Neural progenitor cell (in vitro differentiated cells): ENCODE measurements at regions not wholly inside any gene's neighbourhood (a gene's known extent, or its start where the extent isn't known, plus 50 kb on each side); places are given as distances from the start of the nearest gene placed in this dataset.

ENCODE experiments used
- DNase-seq: peaks from one replicate; pipeline ENCODE4 v3.0.0-alpha.2; 2016; ENCODE audit warnings: low spot score
- H2AFZ ChIP-seq: fragments of 200-600 bp; sonication (generic); replicated peaks from 2 replicates; pipeline ENCODE4 v1.6.1; 2016; ENCODE audit warnings: antibody characterized with exemption
- H3F3A ChIP-seq: fragments of 200-600 bp; sonication (generic); 2 replicates; pipeline ENCODE4 v1.6.1; 2016; ENCODE audit warnings: antibody characterized with exemption, low read depth
- H3K27ac ChIP-seq: fragments of 200-600 bp; sonication (generic); 2 replicates; pipeline ENCODE4 v1.5.1; 2016; ENCODE audit warnings: mild to moderate bottlenecking
- H3K27me3 ChIP-seq: fragments of 200-600 bp; sonication (generic); 2 replicates; pipeline ENCODE4 v1.6.1; 2016; ENCODE audit warnings: mild to moderate bottlenecking, moderate library complexity
- H3K36me3 ChIP-seq: fragments of 200-600 bp; sonication (generic); 2 replicates; pipeline ENCODE4 v1.5.1; 2016
- H3K4me1 ChIP-seq: fragments of 200-600 bp; sonication (generic); 2 replicates; pipeline ENCODE4 v1.6.1; 2016; ENCODE audit warnings: mixed run types
- H3K4me2 ChIP-seq: fragments of 200-600 bp; sonication (generic); 2 replicates; pipeline ENCODE4 v1.6.1; 2016
- H3K4me3 ChIP-seq: fragments of 200-600 bp; sonication (generic); 2 replicates; pipeline ENCODE4 v1.5.1; 2016
- H3K79me2 ChIP-seq: fragments of 200-600 bp; sonication (generic); 2 replicates; pipeline ENCODE4 v1.6.1; 2016; ENCODE audit warnings: low read depth
- H3K9ac ChIP-seq: fragments of 200-600 bp; sonication (generic); 2 replicates; pipeline ENCODE4 v1.6.1; 2016
- H3K9me3 ChIP-seq: fragments of 200-600 bp; sonication (generic); 2 replicates; pipeline ENCODE4 v1.5.1; 2016; ENCODE audit warnings: low read depth
- H4K20me1 ChIP-seq: fragments of 200-600 bp; sonication (generic); 2 replicates; pipeline ENCODE4 v1.6.1; 2016; ENCODE audit warnings: low read depth
- H3K27ac Mint-ChIP-seq: 3 replicates; pipeline ENCODE4 v1.8.0; 2021; ENCODE audit warnings: mixed read lengths
- H3K27me3 Mint-ChIP-seq: 2 replicates; pipeline ENCODE4 v1.8.0; 2022; ENCODE audit warnings: low read depth, mild to moderate bottlenecking, inconsistent platforms, moderate library complexity, mixed read lengths; ENCODE audit not compliant: insufficient read depth
- H3K36me3 Mint-ChIP-seq: 3 replicates; pipeline ENCODE4 v1.8.0; 2021; ENCODE audit warnings: mixed read lengths
- H3K4me1 Mint-ChIP-seq: 3 replicates; pipeline ENCODE4 v1.8.0; 2021; ENCODE audit warnings: mixed read lengths
- H3K4me3 Mint-ChIP-seq: 3 replicates; pipeline ENCODE4 v1.8.0; 2021; ENCODE audit warnings: mild to moderate bottlenecking, moderate library complexity, mixed read lengths
- H3K9me3 Mint-ChIP-seq: 3 replicates; pipeline ENCODE4 v1.8.0; 2020; ENCODE audit warnings: mixed read lengths
- EZH2 ChIP-seq: fragments of 200-600 bp; sonication (generic); IDR thresholded peaks from 2 replicates; pipeline ENCODE4 v1.6.1; 2017; ENCODE audit warnings: antibody characterized with exemption, mild to moderate bottlenecking, moderate library complexity
- EZH2phosphoT487 ChIP-seq: fragments of 200-600 bp; sonication (generic); IDR thresholded peaks from 2 replicates; pipeline ENCODE4 v1.6.1; 2017; ENCODE audit warnings: antibody characterized with exemption
- TF ChIP-seq, protein P1 (sequence below): fragments of 200-600 bp; sonication (generic); IDR thresholded peaks from 2 replicates; pipeline ENCODE4 v1.5.1; 2017; ENCODE audit warnings: antibody characterized with exemption, mild to moderate bottlenecking

DNA sequence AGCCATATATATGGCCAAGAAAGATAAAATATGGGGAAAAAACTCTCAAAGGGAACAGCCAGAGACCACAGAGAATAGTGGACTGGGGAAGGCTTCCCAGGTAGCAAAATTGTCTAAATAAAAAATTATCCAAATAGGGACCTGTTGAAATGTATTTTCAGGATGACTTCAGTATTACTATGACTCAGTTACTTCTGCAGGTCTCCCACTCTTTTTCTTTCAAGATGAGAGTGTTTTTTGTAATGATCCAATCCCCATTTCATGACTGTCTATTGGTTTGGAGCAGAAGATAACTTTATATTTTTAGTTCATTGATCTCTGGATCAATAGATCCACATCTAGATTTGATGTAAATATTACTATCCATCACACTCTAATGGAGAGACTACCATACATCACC is 372.1 kb upstream of the EMCN start:
- no peaks in the 10 kb centered on the region for H4K20me1 ChIP-seq
- DNase-seq, result no peak
- H3K4me3 ChIP-seq, result no peak overlapping the region
- peaks cover 7% of the 10 kb centered on the region for H3K36me3 ChIP-seq
- no peak overlapping the region for H3K4me2 ChIP-seq
- no peaks in the 10 kb centered on the region for H3K27me3 ChIP-seq
- Mint-ChIP-seq H3K4me3 (no peak overlapping the region), H3K4me1 (no peaks in the 10 kb centered on the region), H3K9me3 (peaks cover 19% of the 10 kb centered on the region), H3K36me3 (no peaks in the 10 kb centered on the region), H3K27ac (no peak overlapping the region), H3K27me3 (peaks cover 2% of the 10 kb centered on the region)
- H2AFZ ChIP-seq, result no peak overlapping the region
- TF ChIP-seq EZH2 (no peak), EZH2phosphoT487 (no peak)
- TF ChIP-seq, protein P1, sequence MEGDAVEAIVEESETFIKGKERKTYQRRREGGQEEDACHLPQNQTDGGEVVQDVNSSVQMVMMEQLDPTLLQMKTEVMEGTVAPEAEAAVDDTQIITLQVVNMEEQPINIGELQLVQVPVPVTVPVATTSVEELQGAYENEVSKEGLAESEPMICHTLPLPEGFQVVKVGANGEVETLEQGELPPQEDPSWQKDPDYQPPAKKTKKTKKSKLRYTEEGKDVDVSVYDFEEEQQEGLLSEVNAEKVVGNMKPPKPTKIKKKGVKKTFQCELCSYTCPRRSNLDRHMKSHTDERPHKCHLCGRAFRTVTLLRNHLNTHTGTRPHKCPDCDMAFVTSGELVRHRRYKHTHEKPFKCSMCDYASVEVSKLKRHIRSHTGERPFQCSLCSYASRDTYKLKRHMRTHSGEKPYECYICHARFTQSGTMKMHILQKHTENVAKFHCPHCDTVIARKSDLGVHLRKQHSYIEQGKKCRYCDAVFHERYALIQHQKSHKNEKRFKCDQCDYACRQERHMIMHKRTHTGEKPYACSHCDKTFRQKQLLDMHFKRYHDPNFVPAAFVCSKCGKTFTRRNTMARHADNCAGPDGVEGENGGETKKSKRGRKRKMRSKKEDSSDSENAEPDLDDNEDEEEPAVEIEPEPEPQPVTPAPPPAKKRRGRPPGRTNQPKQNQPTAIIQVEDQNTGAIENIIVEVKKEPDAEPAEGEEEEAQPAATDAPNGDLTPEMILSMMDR, result no peak
- no peak overlapping the region for H3K27ac ChIP-seq
- no peak overlapping the region for H3K9ac ChIP-seq
- no peaks in the 10 kb centered on the region for H3K79me2 ChIP-seq
- no peaks in the 10 kb centered on the region for H3K4me1 ChIP-seq
- H3K9me3 ChIP-seq, result peaks cover 8% of the 10 kb centered on the region
- H3F3A ChIP-seq, result no peaks in the 10 kb centered on the region

DNA sequence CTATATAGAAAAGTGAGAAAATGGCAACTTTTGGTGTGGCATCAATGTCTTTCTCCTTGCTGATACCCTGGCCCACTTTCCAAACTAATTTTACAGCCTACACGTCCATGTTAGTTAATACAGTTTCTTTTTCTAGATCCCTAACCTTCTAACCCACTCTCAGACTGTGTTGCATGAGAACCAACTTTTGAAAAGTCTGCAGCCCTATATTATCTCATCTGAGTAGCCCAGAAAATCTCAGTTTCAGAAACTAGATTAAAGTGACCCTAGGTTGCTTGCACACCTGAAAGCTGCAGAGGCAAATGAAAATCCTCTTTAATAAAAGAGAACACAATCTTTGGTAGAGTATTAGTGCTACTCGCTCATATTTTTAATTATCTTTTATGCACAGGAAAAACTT is 371.6 kb upstream of the EMCN start:
- DNase-seq, result no peak
- no peak overlapping the region for H3K4me2 ChIP-seq
- no peaks in the 10 kb centered on the region for H3K4me1 Mint-ChIP-seq
- H2AFZ ChIP-seq, result no peak overlapping the region
- H3K27me3 Mint-ChIP-seq, result peaks cover 2% of the 10 kb centered on the region
- no peak overlapping the region for H3K27ac ChIP-seq
- no peaks in the 10 kb centered on the region for H3K27me3 ChIP-seq
- no peaks in the 10 kb centered on the region for H3F3A ChIP-seq
- H4K20me1 ChIP-seq, result no peaks in the 10 kb centered on the region
- H3K27ac Mint-ChIP-seq, result no peak overlapping the region
- H3K79me2 ChIP-seq, result no peaks in the 10 kb centered on the region
- H3K9ac ChIP-seq, result no peak overlapping the region
- no peaks in the 10 kb centered on the region for H3K4me1 ChIP-seq
- peaks cover 8% of the 10 kb centered on the region for H3K9me3 ChIP-seq
- peaks cover 9% of the 10 kb centered on the region for H3K36me3 ChIP-seq
- H3K4me3 Mint-ChIP-seq, result no peak overlapping the region
- no peaks in the 10 kb centered on the region for H3K36me3 Mint-ChIP-seq
- TF ChIP-seq, protein P1, result no peak
- no peak for TF ChIP-seq EZH2phosphoT487
- no peak for TF ChIP-seq EZH2
- H3K9me3 Mint-ChIP-seq, result peaks cover 19% of the 10 kb centered on the region
- no peak overlapping the region for H3K4me3 ChIP-seq

DNA sequence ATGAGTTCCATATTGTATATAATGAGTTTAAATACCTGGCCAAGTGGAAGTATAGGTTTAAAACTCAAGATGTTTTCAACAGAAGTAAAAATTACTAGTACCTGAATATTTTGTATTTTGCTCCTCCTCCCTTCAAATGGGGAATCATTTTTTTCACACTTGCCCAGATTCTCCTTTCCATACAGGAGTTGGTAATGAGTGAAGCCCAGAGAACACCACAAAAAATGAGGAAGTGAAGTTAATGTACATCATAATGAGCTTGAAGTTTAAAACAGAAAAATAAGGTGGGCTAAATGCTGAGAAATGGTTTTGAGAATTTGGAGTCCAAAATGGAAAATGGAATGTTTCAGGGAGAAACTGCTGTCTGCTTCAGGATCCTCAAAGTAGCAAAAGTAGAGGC is 364.8 kb upstream of the EMCN start:
- Histone ChIP-seq H2AFZ (no peak overlapping the region), H3K4me3 (no peak overlapping the region), H3K79me2 (no peaks in the 10 kb centered on the region), H3K9ac (no peak overlapping the region), H3F3A (no peaks in the 10 kb centered on the region), H3K4me1 (no peaks in the 10 kb centered on the region), H3K9me3 (peaks cover 8% of the 10 kb centered on the region), H4K20me1 (no peaks in the 10 kb centered on the region), H3K27me3 (no peaks in the 10 kb centered on the region), H3K4me2 (no peak overlapping the region), H3K36me3 (peaks cover 9% of the 10 kb centered on the region), H3K27ac (no peak overlapping the region)
- Mint-ChIP-seq H3K4me3 (no peak overlapping the region), H3K4me1 (no peaks in the 10 kb centered on the region), H3K36me3 (no peaks in the 10 kb centered on the region), H3K9me3 (peaks cover 15% of the 10 kb centered on the region), H3K27me3 (no peaks in the 10 kb centered on the region), H3K27ac (no peak overlapping the region)
- no peak for DNase-seq
- no peak for TF ChIP-seq EZH2
- TF ChIP-seq, protein P1, result no peak
- TF ChIP-seq EZH2phosphoT487, result no peak

DNA sequence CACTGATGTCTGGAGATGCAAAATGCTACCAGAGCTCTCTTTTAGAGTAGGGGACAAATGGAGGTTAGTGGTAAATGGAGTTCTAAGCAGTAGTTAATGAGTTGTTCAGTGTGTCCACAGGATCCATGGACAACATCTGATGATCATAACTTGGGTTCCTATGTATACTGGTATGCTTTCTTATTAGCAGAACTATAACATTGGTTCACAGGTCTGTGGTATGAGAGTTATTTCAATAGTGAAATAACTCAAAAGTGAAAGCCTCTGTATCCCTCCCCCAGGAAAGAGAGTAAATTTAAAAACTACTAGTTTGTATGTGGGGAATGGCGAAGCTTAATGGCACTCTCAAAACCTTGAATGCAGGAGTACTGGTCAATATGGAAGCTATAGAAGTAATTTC is 363.5 kb upstream of the EMCN start:
- peaks cover 12% of the 10 kb centered on the region for H3K9me3 Mint-ChIP-seq
- DNase-seq, result no peak

More for the DNA sequence above, 363.5 kb upstream of the EMCN start:
- Mint-ChIP-seq H3K27ac (no peak overlapping the region), H3K27me3 (no peaks in the 10 kb centered on the region), H3K36me3 (no peaks in the 10 kb centered on the region), H3K4me1 (no peaks in the 10 kb centered on the region), H3K4me3 (no peak overlapping the region)
- H3F3A ChIP-seq, result no peaks in the 10 kb centered on the region
- no peak overlapping the region for H3K4me3 ChIP-seq
- no peaks in the 10 kb centered on the region for H3K79me2 ChIP-seq
- H3K4me1 ChIP-seq, result no peaks in the 10 kb centered on the region
- peaks cover 8% of the 10 kb centered on the region for H3K9me3 ChIP-seq
- H4K20me1 ChIP-seq, result no peaks in the 10 kb centered on the region
- no peak overlapping the region for H3K27ac ChIP-seq
- peaks cover 8% of the 10 kb centered on the region for H3K36me3 ChIP-seq
- TF ChIP-seq EZH2 (no peak), EZH2phosphoT487 (no peak)
- TF ChIP-seq, protein P1, result no peak
- no peak overlapping the region for H2AFZ ChIP-seq
- no peak overlapping the region for H3K4me2 ChIP-seq
- H3K27me3 ChIP-seq, result no peaks in the 10 kb centered on the region
- H3K9ac ChIP-seq, result no peak overlapping the region
